Nephron (organoid): ENCODE measurements at regions not wholly inside any gene's neighbourhood (a gene's known extent, or its start where the extent isn't known, plus 50 kb on each side); places are given as distances from the start of the nearest gene placed in this dataset.

Experiments used
- H3K27ac Mint-ChIP-seq, 3 experiments: 2 replicates each; pipeline ENCODE4 v1.8.0; 2020; ENCODE audit warnings: mixed read lengths in 3 of 3, mild to moderate bottlenecking in 2 of 3, moderate library complexity in 1 of 3
- H3K27me3 Mint-ChIP-seq: 2 replicates; pipeline ENCODE4 v1.8.0; 2021; ENCODE audit warnings: low read depth, mild to moderate bottlenecking, moderate library complexity, mixed read lengths
- H3K36me3 Mint-ChIP-seq: 2 replicates; pipeline ENCODE4 v1.8.0; 2020; ENCODE audit warnings: low read depth, mixed read lengths
- H3K4me1 Mint-ChIP-seq: 2 replicates; pipeline ENCODE4 v1.8.0; 2020; ENCODE audit warnings: mixed read lengths
- H3K4me3 Mint-ChIP-seq, 3 experiments: 2 replicates each; pipeline ENCODE4 v1.8.0; 2020; ENCODE audit warnings: mild to moderate bottlenecking in 3 of 3, mixed read lengths in 3 of 3, moderate library complexity in 2 of 3
- H3K9me3 Mint-ChIP-seq: 2 replicates; pipeline ENCODE4 v1.8.0; 2020; ENCODE audit warnings: mixed read lengths
- CTCF ChIP-seq, 3 experiments: fragments of 200-600 bp; sonication (generic); IDR thresholded peaks; one replicate each; pipeline ENCODE4 v1.5.0; 2021; ENCODE audit warnings: antibody characterized with exemption in 3 of 3; ENCODE audit not compliant: unreplicated experiment in 3 of 3

- Mint-ChIP-seq H3K4me3 (no peak overlapping the region), H3K27ac (no peak overlapping the region), H3K27me3 (peaks cover 12% of the 10 kb centered on the region), H3K9me3 (peaks cover 7% of the 10 kb centered on the region), H3K36me3 (no peaks in the 10 kb centered on the region), H3K4me1 (no peaks in the 10 kb centered on the region)
- TF ChIP-seq CTCF (IDR thresholded peaks at IDR 0.05; ENCODE audit: unreplicated experiment in 3 of 3), result no peak
These were observed 274.9 kb downstream of the CDH26 start for GRCh38 chr20:60233018-60233630.

GRCh38 chr20:60236613-60237012, 278.4 kb downstream of the CDH26 start:
- no peaks in the 10 kb centered on the region for H3K36me3 Mint-ChIP-seq
- H3K4me3 Mint-ChIP-seq, result no peak overlapping the region
- no peak overlapping the region for H3K27ac Mint-ChIP-seq
- peaks cover 43% of the 10 kb centered on the region for H3K27me3 Mint-ChIP-seq
- no peaks in the 10 kb centered on the region for H3K4me1 Mint-ChIP-seq
- H3K9me3 Mint-ChIP-seq, result no peaks in the 10 kb centered on the region
- no peak for TF ChIP-seq CTCF (IDR thresholded peaks at IDR 0.05; ENCODE audit: unreplicated experiment in 3 of 3)

- H3K27me3 Mint-ChIP-seq, result peaks cover 50% of the 10 kb centered on the region
- no peaks in the 10 kb centered on the region for H3K36me3 Mint-ChIP-seq
- no peak overlapping the region for H3K4me3 Mint-ChIP-seq
- H3K9me3 Mint-ChIP-seq, result no peaks in the 10 kb centered on the region
- no peak overlapping the region for H3K27ac Mint-ChIP-seq
- TF ChIP-seq CTCF (IDR thresholded peaks at IDR 0.05; ENCODE audit: unreplicated experiment in 3 of 3), result no peak
- H3K4me1 Mint-ChIP-seq, result no peaks in the 10 kb centered on the region
These were observed 279.8 kb downstream of the CDH26 start for GRCh38 chr20:60237981-60238380.

GRCh38 chr20:60238992-60239660, 280.9 kb downstream of the CDH26 start:
- Mint-ChIP-seq H3K27ac (no peak overlapping the region), H3K9me3 (no peaks in the 10 kb centered on the region), H3K36me3 (no peaks in the 10 kb centered on the region), H3K27me3 (peaks cover 57% of the 10 kb centered on the region), H3K4me1 (no peaks in the 10 kb centered on the region), H3K4me3 (no peak overlapping the region)
- no peak for TF ChIP-seq CTCF (IDR thresholded peaks at IDR 0.05; ENCODE audit: unreplicated experiment in 3 of 3)

GRCh38 chr20:60239956-60240355, 281.7 kb downstream of the CDH26 start:
- Mint-ChIP-seq H3K27me3 (peaks cover 57% of the 10 kb centered on the region), H3K4me1 (no peaks in the 10 kb centered on the region), H3K9me3 (no peaks in the 10 kb centered on the region), H3K36me3 (no peaks in the 10 kb centered on the region), H3K27ac (no peak overlapping the region), H3K4me3 (no peak overlapping the region)
- TF ChIP-seq CTCF (IDR thresholded peaks at IDR 0.05; ENCODE audit: unreplicated experiment in 3 of 3), result no peak

GRCh38 chr20:60240415-60240814, 282.2 kb downstream of the CDH26 start:
- no peak overlapping the region for H3K4me3 Mint-ChIP-seq

More at GRCh38 chr20:60240415-60240814, 282.2 kb downstream of the CDH26 start:
- no peak overlapping the region for H3K27ac Mint-ChIP-seq
- H3K4me1 Mint-ChIP-seq, result no peaks in the 10 kb centered on the region
- no peak for TF ChIP-seq CTCF (IDR thresholded peaks at IDR 0.05; ENCODE audit: unreplicated experiment in 3 of 3)
- no peaks in the 10 kb centered on the region for H3K36me3 Mint-ChIP-seq
- H3K9me3 Mint-ChIP-seq, result no peaks in the 10 kb centered on the region
- peaks cover 57% of the 10 kb centered on the region for H3K27me3 Mint-ChIP-seq
